WERI-Rb-1 (cell line): ENCODE measurements at regions not wholly inside any gene's neighbourhood (a gene's known extent, or its start where the extent isn't known, plus 50 kb on each side); places are given as distances from the start of the nearest gene placed in this dataset.
"Not testable (repeated sequence)": the region's sequence is repeated elsewhere in the genome, so short reads cannot be mapped to it uniquely, and the experiment has no call there.

Source experiments
- DNase-seq: peaks from one replicate; pipeline ENCODE4 v3.0.0-alpha.2; 2020
- H3K27ac ChIP-seq: fragments of 250-450 bp; sonication (Bioruptor Pico); 2 replicates; pipeline ENCODE4 v1.5.1; 2020; ENCODE audit warnings: mild to moderate bottlenecking, moderate library complexity
- H3K27me3 ChIP-seq: fragments of 250-450 bp; sonication (Bioruptor Pico); 2 replicates; pipeline ENCODE4 v1.5.1; 2021; ENCODE audit warnings: mild to moderate bottlenecking, low read depth, moderate library complexity; ENCODE audit not compliant: insufficient read depth, severe bottlenecking
- H3K36me3 ChIP-seq: fragments of 250-450 bp; sonication (Bioruptor Pico); 2 replicates; pipeline ENCODE4 v1.5.1; 2020; ENCODE audit warnings: mild to moderate bottlenecking, moderate library complexity
- H3K4me3 ChIP-seq: 2 replicates; pipeline ENCODE4 v1.5.1; 2011; ENCODE audit warnings: low read depth, mild to moderate bottlenecking, control low read depth, low read length
- H3K9me3 ChIP-seq: fragments of 250-450 bp; sonication (Bioruptor Pico); 2 replicates; pipeline ENCODE4 v1.5.1; 2021; ENCODE audit warnings: mild to moderate bottlenecking, moderate library complexity; ENCODE audit not compliant: severe bottlenecking
- CTCF ChIP-seq: IDR thresholded peaks from 2 replicates; pipeline ENCODE4 v1.5.1; 2011; ENCODE audit warnings: low read depth, mild to moderate bottlenecking, control low read depth, inconsistent platforms, low read length

- TF ChIP-seq CTCF, result no peak
- Histone ChIP-seq H3K9me3 (no peaks in the 10 kb centered on the region), H3K27ac (no peak overlapping the region), H3K27me3 (no peaks in the 10 kb centered on the region), H3K36me3 (no peaks in the 10 kb centered on the region), H3K4me3 (no peak overlapping the region)
- DNase-seq, result no peak
Measured at GRCh38 chr7:97430006-97430405, 301.9 kb upstream of the TAC1 start.

GRCh38 chr7:97439637-97440214, 292.2 kb upstream of the TAC1 start:
- Histone ChIP-seq H3K36me3 (no peaks in the 10 kb centered on the region), H3K27ac (no peak overlapping the region), H3K4me3 (no peak overlapping the region), H3K9me3 (peaks cover 6% of the 10 kb centered on the region), H3K27me3 (no peaks in the 10 kb centered on the region)
- DNase-seq, result no peak
- no peak for TF ChIP-seq CTCF

GRCh38 chr7:97446361-97446760, 285.5 kb upstream of the TAC1 start:
- no peak for TF ChIP-seq CTCF
- no peak overlapping the region for H3K27ac ChIP-seq
- no peaks in the 10 kb centered on the region for H3K36me3 ChIP-seq
- DNase-seq, result no peak
- H3K4me3 ChIP-seq, result no peak overlapping the region
- H3K9me3 ChIP-seq, result no peaks in the 10 kb centered on the region
- no peaks in the 10 kb centered on the region for H3K27me3 ChIP-seq

- not testable (repeated sequence) for H3K36me3 ChIP-seq, H3K4me3 ChIP-seq, H3K27me3 ChIP-seq, DNase-seq, H3K27ac ChIP-seq, H3K9me3 ChIP-seq
Measured at GRCh38 chr7:97449448-97449847, 282.4 kb upstream of the TAC1 start.

- Histone ChIP-seq H3K27ac (no peak overlapping the region), H3K36me3 (no peaks in the 10 kb centered on the region), H3K27me3 (no peaks in the 10 kb centered on the region), H3K9me3 (no peaks in the 10 kb centered on the region), H3K4me3 (no peak overlapping the region)
- DNase-seq, result no peak
- TF ChIP-seq CTCF, result no peak
Measured at GRCh38 chr7:97450516-97450915, 281.4 kb upstream of the TAC1 start.

GRCh38 chr7:97454636-97455035, 277.2 kb upstream of the TAC1 start:
- H3K9me3 ChIP-seq, result no peaks in the 10 kb centered on the region
- no peak overlapping the region for H3K4me3 ChIP-seq
- no peaks in the 10 kb centered on the region for H3K36me3 ChIP-seq
- no peak overlapping the region for H3K27ac ChIP-seq
- no peak for DNase-seq
- no peak for TF ChIP-seq CTCF
- H3K27me3 ChIP-seq, result no peaks in the 10 kb centered on the region
